Nephron progenitor cell (in vitro differentiated cells): ENCODE measurements at regions not wholly inside any gene's neighbourhood (a gene's known extent, or its start where the extent isn't known, plus 50 kb on each side); places are given as distances from the start of the nearest gene placed in this dataset.

ENCODE experiments used
- DNase-seq: peaks from one replicate; pipeline ENCODE4 v3.0.0; 2021
- H3K27ac Mint-ChIP-seq: 2 replicates; pipeline ENCODE4 v1.8.0; 2021; ENCODE audit warnings: mild to moderate bottlenecking, moderate library complexity, mixed read lengths
- H3K27me3 Mint-ChIP-seq: 2 replicates; pipeline ENCODE4 v1.8.0; 2021; ENCODE audit warnings: mild to moderate bottlenecking, low read depth, mixed read lengths; ENCODE audit not compliant: poor library complexity
- H3K36me3 Mint-ChIP-seq: 2 replicates; pipeline ENCODE4 v1.8.0; 2021; ENCODE audit warnings: low read depth, mixed read lengths
- H3K4me1 Mint-ChIP-seq: 2 replicates; pipeline ENCODE4 v1.8.0; 2021; ENCODE audit warnings: mixed read lengths
- H3K4me3 Mint-ChIP-seq: 2 replicates; pipeline ENCODE4 v1.8.0; 2021; ENCODE audit warnings: mild to moderate bottlenecking, moderate library complexity, mixed read lengths
- H3K9me3 Mint-ChIP-seq: 2 replicates; pipeline ENCODE4 v1.8.0; 2021; ENCODE audit warnings: mild to moderate bottlenecking, moderate library complexity, mixed read lengths
- TF ChIP-seq, protein P1 (sequence below): fragments of 200-600 bp; sonication (generic); IDR thresholded peaks from 2 replicates; pipeline ENCODE4 v1.5.0; 2021; ENCODE audit warnings: antibody characterized with exemption

DNA sequence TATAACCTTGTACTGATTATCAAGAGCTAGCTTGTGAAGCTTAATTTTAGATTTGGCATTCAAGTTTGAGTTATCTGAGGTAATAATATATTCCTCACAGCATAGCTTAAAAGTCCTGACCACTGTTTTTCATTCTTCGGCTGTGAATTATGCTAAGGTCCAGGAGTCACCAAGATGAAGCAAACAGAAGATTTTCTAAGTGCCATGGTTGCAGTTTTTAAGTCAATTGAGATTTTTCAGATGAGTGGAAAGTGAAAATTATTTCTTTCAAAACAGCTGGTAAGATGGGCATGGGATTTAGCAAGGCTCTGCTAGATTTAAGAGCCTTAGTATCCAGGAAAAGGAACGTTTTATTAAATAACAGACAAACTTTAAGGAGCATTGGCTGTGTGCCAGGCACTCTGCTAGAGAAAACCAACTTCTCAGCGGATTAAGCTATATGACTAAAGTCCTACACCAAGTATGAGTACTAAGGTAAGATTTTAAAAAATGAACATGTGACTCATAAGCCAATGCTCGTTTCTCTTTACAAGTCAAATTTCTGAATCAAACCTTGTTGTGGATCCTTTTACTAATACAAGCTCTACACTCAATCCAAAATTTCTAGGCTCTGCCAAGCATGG lies 149.9 kb upstream of the IL15 start:
- Mint-ChIP-seq H3K36me3 (no peaks in the 10 kb centered on the region), H3K4me3 (no peak overlapping the region), H3K9me3 (peaks cover 30% of the 10 kb centered on the region), H3K27ac (no peak overlapping the region), H3K4me1 (no peaks in the 10 kb centered on the region), H3K27me3 (no peaks in the 10 kb centered on the region)
- no peak for DNase-seq
- TF ChIP-seq, protein P1, sequence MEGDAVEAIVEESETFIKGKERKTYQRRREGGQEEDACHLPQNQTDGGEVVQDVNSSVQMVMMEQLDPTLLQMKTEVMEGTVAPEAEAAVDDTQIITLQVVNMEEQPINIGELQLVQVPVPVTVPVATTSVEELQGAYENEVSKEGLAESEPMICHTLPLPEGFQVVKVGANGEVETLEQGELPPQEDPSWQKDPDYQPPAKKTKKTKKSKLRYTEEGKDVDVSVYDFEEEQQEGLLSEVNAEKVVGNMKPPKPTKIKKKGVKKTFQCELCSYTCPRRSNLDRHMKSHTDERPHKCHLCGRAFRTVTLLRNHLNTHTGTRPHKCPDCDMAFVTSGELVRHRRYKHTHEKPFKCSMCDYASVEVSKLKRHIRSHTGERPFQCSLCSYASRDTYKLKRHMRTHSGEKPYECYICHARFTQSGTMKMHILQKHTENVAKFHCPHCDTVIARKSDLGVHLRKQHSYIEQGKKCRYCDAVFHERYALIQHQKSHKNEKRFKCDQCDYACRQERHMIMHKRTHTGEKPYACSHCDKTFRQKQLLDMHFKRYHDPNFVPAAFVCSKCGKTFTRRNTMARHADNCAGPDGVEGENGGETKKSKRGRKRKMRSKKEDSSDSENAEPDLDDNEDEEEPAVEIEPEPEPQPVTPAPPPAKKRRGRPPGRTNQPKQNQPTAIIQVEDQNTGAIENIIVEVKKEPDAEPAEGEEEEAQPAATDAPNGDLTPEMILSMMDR, result no peak

DNA sequence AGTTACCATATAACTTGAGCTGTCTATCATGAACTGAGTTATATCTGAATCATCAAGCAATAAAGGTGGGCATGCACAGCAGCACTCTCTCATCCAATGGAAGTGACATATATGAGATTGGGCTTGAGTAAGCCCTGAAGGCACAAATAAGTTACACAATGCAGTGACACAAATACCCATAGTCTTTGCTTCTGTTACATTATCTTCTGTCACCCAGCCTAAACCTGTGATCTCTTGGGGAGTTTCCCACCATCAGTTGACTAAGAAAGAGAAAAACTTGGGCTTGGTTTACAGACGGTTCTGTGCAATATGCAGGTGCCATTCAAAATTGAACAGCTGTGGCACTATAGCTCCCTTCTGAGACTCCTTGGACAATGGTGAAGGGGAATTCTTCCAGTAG lies 138.8 kb upstream of the IL15 start:
- H3K4me1 Mint-ChIP-seq, result peaks cover 2% of the 10 kb centered on the region
- no peak for DNase-seq
- no peaks in the 10 kb centered on the region for H3K36me3 Mint-ChIP-seq
- no peaks in the 10 kb centered on the region for H3K9me3 Mint-ChIP-seq
- H3K4me3 Mint-ChIP-seq, result no peak overlapping the region
- no peak overlapping the region for H3K27ac Mint-ChIP-seq
- TF ChIP-seq, protein P1, result no peak
- peaks cover 5% of the 10 kb centered on the region for H3K27me3 Mint-ChIP-seq

DNA sequence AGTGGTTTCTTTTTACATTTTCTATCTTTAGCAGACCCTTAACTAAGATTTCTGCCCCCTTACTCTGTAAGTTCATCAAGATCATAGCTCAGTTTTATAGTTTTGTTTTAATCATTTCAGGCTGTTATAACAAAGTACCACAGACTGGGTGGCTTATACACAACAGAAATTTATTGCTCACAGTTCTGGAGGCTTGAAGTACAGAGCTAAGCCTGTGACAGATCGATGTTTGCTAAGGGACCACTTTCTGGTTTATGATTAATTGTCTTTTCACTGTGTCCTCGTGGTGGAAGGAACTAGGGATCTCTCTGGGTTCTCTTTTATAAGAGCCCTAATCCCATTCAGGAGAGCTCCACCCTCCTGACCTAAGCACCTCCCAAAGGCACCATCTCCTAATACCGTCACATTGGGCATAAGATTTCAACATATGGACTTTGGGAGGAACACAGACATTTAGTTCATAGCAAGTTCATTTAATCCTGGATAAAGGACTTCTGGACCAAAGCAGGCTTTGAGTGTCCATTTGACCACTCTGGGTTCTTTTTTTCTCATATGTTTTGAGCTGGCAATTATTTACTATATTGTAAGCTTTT lies 137.0 kb upstream of the IL15 start:
- TF ChIP-seq, protein P1, result no peak
- DNase-seq, result no peak
- Mint-ChIP-seq H3K4me3 (no peak overlapping the region), H3K27me3 (peaks cover 5% of the 10 kb centered on the region), H3K27ac (no peak overlapping the region), H3K4me1 (peaks cover 3% of the 10 kb centered on the region), H3K36me3 (no peaks in the 10 kb centered on the region), H3K9me3 (peaks cover 3% of the 10 kb centered on the region)

DNA sequence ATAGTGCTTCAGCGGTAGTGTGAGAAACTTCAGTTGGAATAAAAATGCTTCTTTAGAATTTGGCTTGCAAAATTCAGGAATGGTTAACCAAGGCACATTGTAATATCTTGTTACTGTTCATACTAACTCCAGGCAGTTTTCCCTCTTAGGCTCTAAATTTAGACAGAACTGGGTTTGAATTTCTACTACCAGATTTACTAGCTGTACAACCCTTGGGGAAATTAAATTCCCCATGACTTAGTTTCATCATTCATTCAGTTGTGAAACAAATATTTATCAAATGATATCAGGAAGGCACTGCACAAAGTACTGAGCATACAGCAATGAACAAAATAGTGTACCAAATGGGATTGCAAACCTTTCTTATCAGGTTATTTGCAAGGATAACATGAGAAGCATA lies 135.0 kb upstream of the IL15 start:
- H3K27ac Mint-ChIP-seq, result no peak overlapping the region
- peaks cover 3% of the 10 kb centered on the region for H3K4me1 Mint-ChIP-seq
- H3K4me3 Mint-ChIP-seq, result no peak overlapping the region
- TF ChIP-seq, protein P1, result no peak
- H3K36me3 Mint-ChIP-seq, result no peaks in the 10 kb centered on the region
- H3K9me3 Mint-ChIP-seq, result peaks cover 5% of the 10 kb centered on the region
- peaks cover 5% of the 10 kb centered on the region for H3K27me3 Mint-ChIP-seq
- DNase-seq, result no peak

DNA sequence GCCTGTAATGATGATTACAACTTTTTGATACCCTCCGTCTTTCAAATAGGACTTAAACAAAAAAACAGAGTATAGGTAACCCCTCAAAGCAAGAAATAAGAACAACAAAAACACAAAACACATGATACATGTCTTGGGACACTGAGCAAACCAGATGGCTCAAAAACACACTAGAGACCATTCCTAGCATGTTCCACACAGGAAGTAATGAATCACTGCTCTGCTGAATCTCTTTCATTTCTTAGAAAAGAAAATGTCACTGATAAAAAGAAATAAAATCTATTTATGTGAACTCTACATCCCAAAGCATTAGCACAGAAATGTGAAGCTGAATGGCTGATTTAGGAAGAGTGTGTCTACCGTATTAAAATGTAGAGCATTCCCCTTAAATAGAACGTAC lies 134.5 kb upstream of the IL15 start:
- H3K27ac Mint-ChIP-seq, result no peak overlapping the region
- peaks cover 5% of the 10 kb centered on the region for H3K27me3 Mint-ChIP-seq
- no peak for DNase-seq
- H3K4me3 Mint-ChIP-seq, result no peak overlapping the region
- peaks cover 10% of the 10 kb centered on the region for H3K9me3 Mint-ChIP-seq
- TF ChIP-seq, protein P1, result no peak
- peaks cover 3% of the 10 kb centered on the region for H3K4me1 Mint-ChIP-seq
- H3K36me3 Mint-ChIP-seq, result no peaks in the 10 kb centered on the region

DNA sequence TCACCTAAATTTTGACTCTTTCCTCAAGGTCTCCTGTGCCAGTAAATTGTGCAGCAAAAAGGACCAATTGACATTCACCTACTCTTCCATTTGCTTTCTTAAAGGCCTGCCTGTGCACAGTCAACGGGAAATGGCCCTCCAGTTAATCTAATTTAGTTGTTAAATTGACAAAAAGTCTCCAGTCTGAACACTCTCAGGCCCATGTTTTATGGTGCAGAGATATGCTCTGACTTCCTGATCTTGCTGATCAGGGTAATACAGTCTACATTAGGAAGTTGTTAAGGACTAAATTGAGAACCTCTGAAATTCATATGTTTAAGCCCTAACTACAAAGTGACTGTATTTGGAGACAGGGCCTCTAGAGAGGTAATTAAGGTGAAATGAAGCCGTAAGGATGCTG lies 133.6 kb upstream of the IL15 start:
- no peak for DNase-seq
- Mint-ChIP-seq H3K4me3 (no peak overlapping the region), H3K9me3 (peaks cover 13% of the 10 kb centered on the region), H3K27ac (peak overlapping the region; percentile 58), H3K4me1 (peaks cover 3% of the 10 kb centered on the region), H3K36me3 (no peaks in the 10 kb centered on the region), H3K27me3 (peaks cover 5% of the 10 kb centered on the region)
- TF ChIP-seq, protein P1, result no peak
